Dendritic cell treated with granulocyte-macrophage colony-stimulating factor and Interleukin-4, amounts not matched to agents 40 ng/mL and 50 ng/mL, for 4 days (primary cell): ENCODE measurements at regions not wholly inside any gene's neighbourhood (a gene's known extent, or its start where the extent isn't known, plus 50 kb on each side); places are given as distances from the start of the nearest gene placed in this dataset.
"Not testable (repeated sequence)": the region's sequence is repeated elsewhere in the genome, so short reads cannot be mapped to it uniquely, and the experiment has no call there.

Experiments
- H3K27ac Mint-ChIP-seq: one replicate; pipeline ENCODE4 v1.8.0; 2022; ENCODE audit warnings: mild to moderate bottlenecking, mixed read lengths
- H3K27me3 Mint-ChIP-seq: one replicate; pipeline ENCODE4 v1.8.0; 2022; ENCODE audit warnings: mild to moderate bottlenecking, mixed read lengths
- H3K36me3 Mint-ChIP-seq: one replicate; pipeline ENCODE4 v1.8.0; 2022; ENCODE audit warnings: low read depth, mixed read lengths
- H3K4me1 Mint-ChIP-seq: one replicate; pipeline ENCODE4 v1.8.0; 2022; ENCODE audit warnings: low read depth, mixed read lengths
- H3K4me3 Mint-ChIP-seq: one replicate; pipeline ENCODE4 v1.8.0; 2022; ENCODE audit warnings: mild to moderate bottlenecking, moderate library complexity, mixed read lengths
- H3K9me3 Mint-ChIP-seq: one replicate; pipeline ENCODE4 v1.8.0; 2022; ENCODE audit warnings: mixed read lengths
- intact Hi-C: fragments of 100-400 bp; cut with micrococcal nuclease; formaldehyde crosslinking; loops from one replicate; pipeline ENCODE4 v1.15.0; 2022

DNA sequence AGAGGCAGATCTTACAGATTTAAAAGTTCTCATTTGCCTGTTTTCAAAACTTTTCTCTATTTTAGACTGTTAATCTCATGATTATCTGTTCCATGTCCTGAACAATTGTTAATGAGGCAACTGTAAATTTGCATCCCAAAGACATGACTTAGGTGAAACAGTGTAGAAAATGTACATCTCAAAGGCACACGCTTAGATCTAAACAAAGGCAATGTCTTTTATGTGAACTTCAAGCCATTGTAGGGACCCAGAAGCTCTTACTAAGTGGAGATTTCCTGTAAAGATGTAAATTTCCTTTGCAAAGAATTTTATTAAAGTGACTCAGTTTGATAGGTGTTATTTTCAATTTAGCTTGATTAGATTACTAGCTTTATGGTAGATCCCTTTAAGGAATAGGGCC lies 125.2 kb upstream of the F3 start:
- Mint-ChIP-seq H3K9me3 (no peaks in the 10 kb centered on the region), H3K4me3 (no peak overlapping the region), H3K27ac (no peak overlapping the region), H3K36me3 (no peaks in the 10 kb centered on the region), H3K27me3 (no peaks in the 10 kb centered on the region), H3K4me1 (peaks cover 11% of the 10 kb centered on the region)
- intact Hi-C loops: no loop called here

DNA sequence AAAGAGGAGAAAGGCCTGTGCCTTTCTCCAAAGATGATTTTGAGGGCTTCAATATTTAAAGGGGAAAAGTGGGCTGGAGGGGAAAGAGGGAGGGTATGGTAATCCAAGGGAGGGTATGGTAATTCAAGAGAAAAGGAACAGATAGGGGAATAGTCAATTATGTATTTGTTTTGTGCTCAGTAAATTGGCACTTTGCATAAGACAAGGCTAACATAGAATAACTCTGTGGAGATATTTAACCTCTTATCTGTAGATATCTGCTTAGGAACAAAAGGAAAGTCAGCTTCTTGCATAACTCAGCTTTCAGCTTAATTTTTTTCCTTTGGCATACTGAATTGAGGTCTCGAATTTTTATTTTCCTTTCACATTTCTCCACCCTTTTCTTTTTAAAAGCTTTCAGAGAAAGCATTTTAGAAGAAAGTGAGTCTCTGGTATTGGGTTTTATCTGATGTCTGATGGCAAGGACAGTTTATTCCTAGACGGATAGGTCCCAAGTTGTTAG lies 119.9 kb upstream of the F3 start:
- peaks cover 5% of the 10 kb centered on the region for H3K4me1 Mint-ChIP-seq
- intact Hi-C loops: no loop called here

DNA sequence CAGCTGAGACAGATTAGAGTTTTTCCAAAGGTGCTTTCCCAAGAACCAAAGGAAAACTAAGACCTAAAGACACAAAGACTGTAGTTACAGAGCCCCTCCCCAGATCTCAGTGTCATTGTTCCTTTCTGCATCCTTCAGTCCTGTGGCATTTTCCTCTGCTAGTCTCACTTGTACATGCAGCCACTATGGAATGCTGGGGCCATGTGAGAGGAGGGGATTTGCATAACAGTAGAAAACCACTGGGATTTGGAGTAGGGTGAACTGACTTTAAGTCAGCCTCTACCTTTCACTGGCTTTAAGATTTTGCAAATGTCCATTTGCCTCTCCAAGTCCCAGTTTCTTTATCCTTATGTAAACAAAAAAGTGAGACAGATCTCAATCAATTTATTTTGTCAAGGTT lies 119.4 kb upstream of the F3 start:
- H3K27me3 Mint-ChIP-seq: no peaks in the 10 kb centered on the region
- intact Hi-C loops: no loop called here

More for the DNA sequence above, 119.9 kb upstream of the F3 start:
- Mint-ChIP-seq H3K27me3 (no peaks in the 10 kb centered on the region), H3K36me3 (no peaks in the 10 kb centered on the region), H3K4me3 (no peak overlapping the region), H3K9me3 (no peaks in the 10 kb centered on the region), H3K27ac (no peak overlapping the region)

DNA sequence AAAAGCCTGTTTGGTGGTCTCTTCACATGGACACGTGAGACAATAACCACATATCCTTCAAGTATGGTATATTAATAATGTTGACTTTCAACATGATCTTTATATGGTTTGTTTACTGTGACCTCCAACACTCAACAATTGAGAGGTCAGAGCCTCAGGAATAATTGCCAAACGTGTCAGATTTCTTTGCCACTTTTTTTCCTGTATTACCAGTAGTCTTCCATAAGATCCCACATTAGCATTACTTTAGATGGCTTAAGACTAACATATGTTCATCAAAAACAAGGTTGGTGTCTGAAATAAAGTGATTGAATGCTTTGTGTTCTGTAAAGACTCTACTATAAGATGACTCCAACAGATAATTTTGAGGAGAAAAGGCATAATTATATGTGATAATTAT lies 118.7 kb upstream of the F3 start:
- no peak overlapping the region for H3K4me3 Mint-ChIP-seq
- H3K9me3 Mint-ChIP-seq: no peaks in the 10 kb centered on the region
- intact Hi-C loops: no loop called here
- no peaks in the 10 kb centered on the region for H3K36me3 Mint-ChIP-seq
- no peaks in the 10 kb centered on the region for H3K4me1 Mint-ChIP-seq
- no peaks in the 10 kb centered on the region for H3K27me3 Mint-ChIP-seq
- no peak overlapping the region for H3K27ac Mint-ChIP-seq

More for the DNA sequence above, 119.4 kb upstream of the F3 start:
- no peaks in the 10 kb centered on the region for H3K9me3 Mint-ChIP-seq
- H3K4me1 Mint-ChIP-seq: peaks cover 1% of the 10 kb centered on the region
- no peaks in the 10 kb centered on the region for H3K36me3 Mint-ChIP-seq
- no peak overlapping the region for H3K27ac Mint-ChIP-seq
- H3K4me3 Mint-ChIP-seq: no peak overlapping the region

DNA sequence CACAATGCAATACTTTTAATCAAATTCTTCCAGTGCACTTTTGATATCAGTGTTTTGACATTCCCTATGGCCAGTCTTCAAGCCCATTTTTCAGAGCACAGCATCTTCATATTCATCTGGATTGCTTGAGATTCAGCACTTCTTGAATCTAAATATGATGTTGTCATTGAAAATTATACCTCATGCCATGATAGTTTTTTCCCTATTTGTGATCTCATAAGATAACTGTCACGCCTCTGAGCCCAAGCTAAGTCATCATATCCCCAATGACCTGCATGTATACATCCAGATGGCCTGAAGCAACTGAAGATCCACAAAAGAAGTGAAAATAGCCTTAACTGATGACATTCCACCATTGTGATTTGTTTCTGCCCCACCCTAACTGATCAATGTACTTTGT lies 117.6 kb upstream of the F3 start:
- H3K27ac Mint-ChIP-seq, H3K27me3 Mint-ChIP-seq, H3K4me1 Mint-ChIP-seq, intact Hi-C loops, H3K4me3 Mint-ChIP-seq, H3K36me3 Mint-ChIP-seq, H3K9me3 Mint-ChIP-seq: not testable (repeated sequence)

DNA sequence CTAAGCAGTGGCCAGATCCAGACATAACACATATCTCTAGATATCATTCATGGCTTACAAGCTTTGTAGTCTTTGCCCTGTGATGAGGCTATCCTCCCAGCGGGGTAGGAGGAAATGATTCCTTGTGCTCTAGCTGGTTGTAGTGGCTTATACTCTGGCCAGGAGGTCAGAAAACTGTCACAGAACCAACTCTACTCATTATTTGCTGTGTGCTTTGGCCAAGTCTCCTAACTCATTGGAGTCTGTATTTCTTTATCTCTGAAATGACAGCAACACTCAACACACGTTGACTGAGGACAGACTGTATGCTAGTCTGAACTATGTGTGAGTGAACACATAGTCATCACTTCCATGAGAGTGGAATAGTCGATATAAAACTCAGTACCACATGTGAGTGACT lies 116.7 kb upstream of the F3 start:
- Mint-ChIP-seq H3K27ac (no peak overlapping the region), H3K36me3 (no peaks in the 10 kb centered on the region), H3K27me3 (peaks cover 4% of the 10 kb centered on the region), H3K9me3 (no peaks in the 10 kb centered on the region), H3K4me1 (no peaks in the 10 kb centered on the region), H3K4me3 (no peak overlapping the region)
- intact Hi-C loops: no loop called here

DNA sequence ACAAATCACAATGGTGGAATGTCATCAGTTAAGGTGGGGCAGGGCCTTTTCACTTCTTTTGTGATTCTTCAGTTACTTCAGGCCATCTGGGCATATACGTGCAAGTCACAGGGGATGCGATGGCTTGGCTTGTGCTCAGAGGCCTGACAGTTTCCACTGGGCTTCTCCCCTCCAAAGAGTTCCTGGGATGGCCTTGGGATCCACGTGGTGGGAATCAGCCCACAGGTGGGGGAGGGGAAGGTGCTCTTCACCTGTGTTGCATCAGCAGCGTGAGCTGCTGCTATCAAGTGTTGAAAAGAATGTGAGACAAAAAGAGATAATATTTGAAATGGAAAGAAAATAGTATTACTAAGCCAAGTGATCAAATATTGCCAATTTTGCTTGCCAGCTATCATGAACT lies 116.2 kb upstream of the F3 start:
- H3K36me3 Mint-ChIP-seq, H3K9me3 Mint-ChIP-seq, H3K27ac Mint-ChIP-seq, H3K4me3 Mint-ChIP-seq, H3K4me1 Mint-ChIP-seq, H3K27me3 Mint-ChIP-seq, intact Hi-C loops: not testable (repeated sequence)

DNA sequence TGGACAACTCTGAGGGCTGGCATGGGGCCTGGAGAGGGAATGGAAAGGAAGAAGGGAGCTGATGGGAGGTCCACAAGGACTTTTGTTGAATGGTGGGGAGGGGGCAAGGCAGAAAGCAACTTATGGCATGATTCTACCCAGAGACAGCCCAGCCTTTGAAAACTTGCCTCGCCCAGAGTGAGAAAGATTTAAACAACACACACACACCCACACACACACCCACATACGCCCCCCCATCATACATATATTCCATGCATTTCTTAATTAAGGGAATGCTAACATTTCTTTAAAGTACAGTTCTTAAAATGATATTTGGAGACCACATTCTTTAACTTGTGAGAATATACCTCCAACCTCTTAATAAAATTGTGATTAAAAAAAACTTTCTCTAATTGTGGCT lies 115.4 kb upstream of the F3 start:
- no peaks in the 10 kb centered on the region for H3K9me3 Mint-ChIP-seq
- no peak overlapping the region for H3K4me3 Mint-ChIP-seq
- H3K27ac Mint-ChIP-seq: no peak overlapping the region
- intact Hi-C loops: no loop called here
- H3K27me3 Mint-ChIP-seq: peaks cover 5% of the 10 kb centered on the region
- no peaks in the 10 kb centered on the region for H3K4me1 Mint-ChIP-seq
- no peaks in the 10 kb centered on the region for H3K36me3 Mint-ChIP-seq

DNA sequence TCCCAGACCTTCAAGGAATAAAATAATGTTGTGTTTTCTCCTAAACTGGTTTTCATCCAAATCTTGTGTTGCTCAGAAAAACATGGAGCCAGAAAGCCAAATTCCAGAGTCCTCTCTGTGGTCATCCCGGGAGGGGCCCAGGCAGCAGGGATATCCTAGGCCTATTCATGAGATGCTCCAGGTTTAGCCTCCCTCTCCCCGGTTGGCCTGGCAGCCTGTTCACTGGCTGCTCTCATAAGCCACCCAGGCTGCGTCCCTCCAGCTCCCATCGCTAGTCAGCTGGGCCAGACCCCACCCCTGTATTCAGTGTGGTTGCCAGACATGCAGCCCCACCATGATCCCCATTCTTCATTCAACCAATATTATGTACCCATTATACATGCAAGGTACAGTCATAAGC lies 113.4 kb upstream of the F3 start:
- Mint-ChIP-seq H3K9me3 (no peaks in the 10 kb centered on the region), H3K4me3 (no peak overlapping the region), H3K4me1 (no peaks in the 10 kb centered on the region), H3K27ac (no peak overlapping the region), H3K27me3 (peaks cover 5% of the 10 kb centered on the region), H3K36me3 (no peaks in the 10 kb centered on the region)
- intact Hi-C loops: no loop called here

DNA sequence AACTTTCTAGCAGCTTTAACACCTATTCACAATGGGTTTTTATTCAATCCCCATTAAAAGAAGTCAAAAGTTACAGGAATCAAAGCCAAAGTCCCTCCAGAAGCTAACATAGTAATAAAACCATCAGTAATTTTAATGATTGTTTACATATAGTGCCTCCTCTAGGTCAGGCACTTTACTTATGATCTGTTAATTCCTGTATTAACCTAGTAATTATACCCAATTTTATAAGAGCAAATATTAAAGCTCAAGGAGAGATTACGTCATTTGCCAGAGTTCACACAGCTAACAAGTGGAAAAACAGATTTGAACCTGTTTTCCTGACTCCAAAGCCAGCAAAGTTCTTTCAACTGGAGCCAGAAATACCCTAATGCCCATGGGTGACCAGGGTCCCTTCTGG lies 112.9 kb upstream of the F3 start:
- no peaks in the 10 kb centered on the region for H3K9me3 Mint-ChIP-seq
- H3K36me3 Mint-ChIP-seq: no peaks in the 10 kb centered on the region
- no peak overlapping the region for H3K4me3 Mint-ChIP-seq
- H3K27me3 Mint-ChIP-seq: peaks cover 5% of the 10 kb centered on the region
- no peaks in the 10 kb centered on the region for H3K4me1 Mint-ChIP-seq
- intact Hi-C loops: no loop called here
- H3K27ac Mint-ChIP-seq: no peak overlapping the region

DNA sequence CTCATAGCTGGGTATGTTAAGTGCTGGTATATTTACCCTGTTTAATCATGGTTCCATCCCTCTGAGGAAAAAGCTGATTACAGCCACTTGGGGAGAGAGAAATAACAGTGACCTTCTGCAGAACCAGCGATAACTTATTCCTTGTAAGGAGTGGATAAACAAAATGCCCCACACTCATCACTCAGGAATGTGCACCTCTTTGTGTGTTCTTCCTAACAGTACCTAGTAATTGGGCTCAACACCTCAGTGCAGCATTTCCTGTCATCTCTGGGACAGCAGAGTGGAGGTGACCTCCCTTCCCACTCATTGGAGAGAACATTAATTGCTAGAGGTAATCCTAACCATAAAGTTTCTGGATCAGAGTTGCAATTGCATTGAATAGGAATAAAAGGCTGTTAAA lies 112.5 kb upstream of the F3 start:
- Mint-ChIP-seq H3K4me3 (no peak overlapping the region), H3K27ac (no peak overlapping the region), H3K36me3 (no peaks in the 10 kb centered on the region), H3K9me3 (no peaks in the 10 kb centered on the region), H3K4me1 (no peaks in the 10 kb centered on the region), H3K27me3 (peaks cover 5% of the 10 kb centered on the region)
- intact Hi-C loops: no loop called here

DNA sequence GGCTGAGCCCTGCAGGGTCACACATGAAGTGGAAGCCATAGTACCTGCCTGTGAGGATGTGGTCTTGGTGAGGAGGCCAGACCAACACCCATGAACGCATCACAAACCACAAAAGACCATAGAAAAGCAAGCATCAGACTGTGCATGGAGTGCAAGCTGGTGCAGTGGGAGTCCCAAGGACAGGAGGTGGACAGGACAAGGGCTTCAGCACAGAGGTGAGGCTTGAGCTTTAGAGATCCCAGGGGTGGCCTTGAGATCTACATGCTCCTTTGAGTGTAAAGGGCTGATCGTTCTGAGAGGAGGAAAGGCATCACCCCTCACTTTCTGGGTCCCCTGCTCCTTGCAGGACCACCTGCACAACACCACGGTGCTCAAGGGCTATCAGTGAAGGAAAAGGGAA lies 111.9 kb upstream of the F3 start:
- H3K36me3 Mint-ChIP-seq: no peaks in the 10 kb centered on the region
- no peak overlapping the region for H3K27ac Mint-ChIP-seq
- peaks cover 5% of the 10 kb centered on the region for H3K27me3 Mint-ChIP-seq
- no peak overlapping the region for H3K4me3 Mint-ChIP-seq
- intact Hi-C loops: no loop called here
- H3K9me3 Mint-ChIP-seq: no peaks in the 10 kb centered on the region
- H3K4me1 Mint-ChIP-seq: no peaks in the 10 kb centered on the region

DNA sequence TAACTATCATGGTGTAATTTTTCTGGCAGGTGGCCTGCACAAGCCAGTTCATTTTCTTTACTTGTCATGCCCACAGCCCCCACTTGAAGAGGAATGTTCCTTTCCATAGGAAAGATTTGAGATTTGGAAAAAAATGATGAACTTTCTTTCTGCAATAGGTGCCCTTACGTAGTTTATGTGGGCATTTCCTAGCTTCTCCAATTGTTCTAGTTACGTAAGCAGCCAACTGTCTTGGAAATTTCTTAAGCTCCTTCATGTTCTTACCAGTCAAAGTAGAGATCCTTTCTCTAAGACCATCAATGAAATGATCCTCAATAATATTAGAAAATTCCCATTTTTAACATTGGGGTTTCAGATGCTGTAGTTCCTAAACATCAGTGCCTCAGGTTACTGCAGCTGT lies 109.5 kb upstream of the F3 start:
- H3K9me3 Mint-ChIP-seq: no peaks in the 10 kb centered on the region
- H3K4me1 Mint-ChIP-seq: no peaks in the 10 kb centered on the region
- H3K4me3 Mint-ChIP-seq: no peak overlapping the region
- H3K27ac Mint-ChIP-seq: no peak overlapping the region
- no peaks in the 10 kb centered on the region for H3K36me3 Mint-ChIP-seq
- H3K27me3 Mint-ChIP-seq: peaks cover 5% of the 10 kb centered on the region
- intact Hi-C loops: no loop called here

DNA sequence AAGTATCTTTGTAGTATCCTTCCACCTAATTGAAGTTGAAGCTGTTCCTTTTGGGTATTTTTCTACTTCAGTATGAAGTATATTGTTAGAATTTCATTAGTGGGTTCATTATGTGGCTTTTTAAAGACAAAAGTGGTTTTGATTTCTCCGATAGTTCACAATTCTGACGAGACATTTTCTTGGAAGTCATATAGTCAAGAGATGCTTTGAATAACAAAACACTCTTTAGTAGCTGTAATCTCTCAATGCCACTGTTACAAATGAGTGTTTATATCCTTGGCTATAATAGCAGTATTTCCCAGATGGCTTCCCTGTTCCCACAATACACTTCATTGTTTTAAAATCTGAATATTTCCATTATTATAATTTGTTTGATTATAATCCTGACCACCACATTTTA lies 108.7 kb upstream of the F3 start:
- no peaks in the 10 kb centered on the region for H3K9me3 Mint-ChIP-seq
- H3K36me3 Mint-ChIP-seq: no peaks in the 10 kb centered on the region
- H3K4me1 Mint-ChIP-seq: no peaks in the 10 kb centered on the region
- H3K27me3 Mint-ChIP-seq: peaks cover 5% of the 10 kb centered on the region
- H3K27ac Mint-ChIP-seq: no peak overlapping the region
- intact Hi-C loops: no loop called here
- no peak overlapping the region for H3K4me3 Mint-ChIP-seq

DNA sequence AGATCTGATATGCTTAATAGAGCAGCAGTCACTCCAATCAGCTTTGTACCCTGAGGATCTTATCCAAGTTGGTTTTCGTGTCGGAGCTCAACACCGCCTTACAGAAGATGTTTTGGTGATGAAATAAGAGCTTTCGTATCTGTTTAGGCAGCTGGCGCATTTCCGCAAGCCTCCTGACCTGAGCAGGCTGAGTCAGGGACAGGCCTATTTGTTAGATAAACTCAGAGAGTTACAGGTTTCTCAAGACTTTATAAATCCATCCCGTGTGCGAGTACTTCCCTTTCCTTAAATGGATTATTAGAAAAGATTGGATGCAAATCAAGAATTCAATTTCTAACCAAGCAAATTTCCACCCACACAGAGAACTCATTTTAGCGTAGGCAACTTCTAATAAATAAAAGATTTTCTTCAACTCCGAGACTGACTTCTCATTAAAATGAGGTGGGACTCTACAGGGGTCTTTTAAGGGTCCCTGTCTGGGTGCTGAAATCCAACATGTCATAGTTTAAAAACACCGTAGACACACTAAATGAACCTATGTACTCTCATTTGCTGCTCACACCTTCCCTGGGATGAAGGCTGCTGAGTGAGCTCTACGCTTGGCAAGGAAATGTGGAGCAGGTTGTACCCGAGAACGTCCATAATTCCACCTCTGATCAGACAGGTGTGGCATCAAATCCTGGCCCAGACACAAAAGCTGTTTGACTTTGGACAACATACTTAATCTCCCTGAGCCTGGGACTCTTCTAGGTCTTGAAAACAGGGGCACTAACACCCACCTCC lies 106.9 kb upstream of the F3 start:
- no peak overlapping the region for H3K27ac Mint-ChIP-seq
- no peaks in the 10 kb centered on the region for H3K9me3 Mint-ChIP-seq
- no peaks in the 10 kb centered on the region for H3K4me1 Mint-ChIP-seq
- no peaks in the 10 kb centered on the region for H3K36me3 Mint-ChIP-seq
- intact Hi-C loops: no loop called here
- no peak overlapping the region for H3K4me3 Mint-ChIP-seq
- H3K27me3 Mint-ChIP-seq: peaks cover 3% of the 10 kb centered on the region
